Caco-2 (cell line): ENCODE measurements at regions not wholly inside any gene's neighbourhood (a gene's known extent, or its start where the extent isn't known, plus 50 kb on each side); places are given as distances from the start of the nearest gene placed in this dataset.

Experiments
- BruUV-seq: library from RNA; stranded (reverse); fragments of 400-500 nt; replicated peaks from 2 replicates; lab custom pipeline; 2021; lab: Mats Ljungman, UMichigan
- CTCF ChIA-PET: fragments of 300-600 bp; sonication (Branson Sonifier 250); formaldehyde crosslinking; loops from one replicate; lab custom pipeline; 2022; ENCODE audit warnings: antibody characterized with exemption; lab: Charles Lee
- POLR2A ChIA-PET: fragments of 300-600 bp; sonication (Branson Sonifier 250); formaldehyde crosslinking; loops from one replicate; lab custom pipeline; 2022; ENCODE audit warnings: antibody characterized with exemption; lab: Charles Lee
- DNase-seq, 2 experiments: peaks; one replicate each; pipeline versions ENCODE4 v3.0.0 to v3.0.0-alpha.2; 2020 to 2022
- H3K27me3 ChIP-seq: replicated peaks from 2 replicates; pipeline ENCODE4 v1.6.0; 2011; ENCODE audit warnings: low read length; ENCODE audit not compliant: control insufficient read depth, insufficient read depth
- H3K36me3 ChIP-seq: 2 replicates; pipeline ENCODE4 v1.5.1; 2011; ENCODE audit warnings: low read length; ENCODE audit not compliant: control insufficient read depth, insufficient read depth
- H3K4me1 ChIP-seq: fragments of 250-450 bp; sonication (Bioruptor Pico); 2 replicates; pipeline ENCODE4 v1.5.1; 2020; ENCODE audit warnings: mild to moderate bottlenecking
- H3K4me3 ChIP-seq: 2 replicates; pipeline ENCODE4 v1.5.1; 2011; ENCODE audit warnings: low read depth, mild to moderate bottlenecking, control low read depth, low read length
- H3K9me3 ChIP-seq: fragments of 250-450 bp; sonication (Bioruptor Pico); 2 replicates; pipeline ENCODE4 v1.5.1; 2020; ENCODE audit warnings: mild to moderate bottlenecking, moderate library complexity
- H3K27ac Mint-ChIP-seq: one replicate; pipeline ENCODE4 v1.8.0; 2022; ENCODE audit warnings: mixed read lengths; ENCODE audit not compliant: unreplicated experiment
- H3K27me3 Mint-ChIP-seq: one replicate; pipeline ENCODE4 v1.8.0; 2022; ENCODE audit warnings: mixed read lengths; ENCODE audit not compliant: insufficient read depth, unreplicated experiment
- H3K36me3 Mint-ChIP-seq: one replicate; pipeline ENCODE4 v1.8.0; 2022; ENCODE audit warnings: mild to moderate bottlenecking, mixed read lengths; ENCODE audit not compliant: insufficient read depth, unreplicated experiment
- H3K4me1 Mint-ChIP-seq: one replicate; pipeline ENCODE4 v1.8.0; 2022; ENCODE audit warnings: low read depth, mixed read lengths; ENCODE audit not compliant: unreplicated experiment
- H3K4me3 Mint-ChIP-seq: one replicate; pipeline ENCODE4 v1.8.0; 2022; ENCODE audit warnings: mild to moderate bottlenecking, moderate library complexity, mixed read lengths; ENCODE audit not compliant: unreplicated experiment
- H3K9me3 Mint-ChIP-seq: one replicate; pipeline ENCODE4 v1.8.0; 2022; ENCODE audit warnings: mixed read lengths; ENCODE audit not compliant: unreplicated experiment
- CTCF ChIP-seq, 2 experiments: fragments of 200-600 bp in 1 of 2; IDR thresholded peaks; 1 replicate in 1 of 2; 2 replicates in 1 of 2; pipeline versions ENCODE4 v1.5.1 to v1.8.0; 2011 to 2022; ENCODE audit warnings: antibody characterized with exemption in 1 of 2, control low read depth in 1 of 2, inconsistent platforms in 1 of 2, low read depth in 1 of 2, low read length in 1 of 2, mild to moderate bottlenecking in 1 of 2, moderate library complexity in 1 of 2; ENCODE audit not compliant: insufficient read depth in 1 of 2, severe bottlenecking in 1 of 2, unreplicated experiment in 1 of 2
- intact Hi-C: fragments of 100-400 bp; cut with micrococcal nuclease; formaldehyde crosslinking; loops from one replicate; pipeline ENCODE4 v1.10.0; 2022; ENCODE audit not compliant: unreplicated experiment

GRCh38 chr22:47543447-47543846, 781.0 kb downstream of the TBC1D22A start:
- peaks cover 16% of the 10 kb centered on the region for H3K27me3 Mint-ChIP-seq
- no peak overlapping the region for H3K4me3 Mint-ChIP-seq
- Histone ChIP-seq H3K36me3 (no peaks in the 10 kb centered on the region), H3K27me3 (no peaks in the 10 kb centered on the region), H3K4me3 (no peak overlapping the region), H3K9me3 (no peaks in the 10 kb centered on the region), H3K4me1 (no peaks in the 10 kb centered on the region)
- DNase-seq = no peak
- intact Hi-C loops = no loop called here
- CTCF ChIA-PET = no interaction called here
- no peaks in the 10 kb centered on the region for H3K9me3 Mint-ChIP-seq
- TF ChIP-seq CTCF (IDR thresholded peaks at IDR 0.05; ENCODE audit: insufficient read depth in 1 of 2, low read depth in 1 of 2, low read length in 1 of 2, severe bottlenecking in 1 of 2, unreplicated experiment in 1 of 2) = no peak
- BruUV-seq = no TSS peak
- no peaks in the 10 kb centered on the region for H3K4me1 Mint-ChIP-seq
- POLR2A ChIA-PET = no interaction called here
- peaks cover 5% of the 10 kb centered on the region for H3K36me3 Mint-ChIP-seq
- H3K27ac Mint-ChIP-seq = no peak overlapping the region

GRCh38 chr22:47540011-47540410, 777.6 kb downstream of the TBC1D22A start:
- Histone ChIP-seq H3K27me3 (no peaks in the 10 kb centered on the region), H3K36me3 (no peaks in the 10 kb centered on the region), H3K4me3 (no peak overlapping the region), H3K4me1 (no peaks in the 10 kb centered on the region), H3K9me3 (no peaks in the 10 kb centered on the region)
- ChIA-PET POLR2A (no interaction called here), CTCF (no interaction called here)
- BruUV-seq = no TSS peak
- Mint-ChIP-seq H3K4me1 (no peaks in the 10 kb centered on the region), H3K27ac (no peak overlapping the region), H3K4me3 (no peak overlapping the region), H3K27me3 (no peaks in the 10 kb centered on the region), H3K9me3 (no peaks in the 10 kb centered on the region), H3K36me3 (no peaks in the 10 kb centered on the region)
- intact Hi-C loops = no loop called here
- DNase-seq = no peak
- no peak for TF ChIP-seq CTCF (IDR thresholded peaks at IDR 0.05; ENCODE audit: insufficient read depth in 1 of 2, low read depth in 1 of 2, low read length in 1 of 2, severe bottlenecking in 1 of 2, unreplicated experiment in 1 of 2)

GRCh38 chr22:47539374-47539773, 776.9 kb downstream of the TBC1D22A start:
- Mint-ChIP-seq H3K36me3 (no peaks in the 10 kb centered on the region), H3K9me3 (no peaks in the 10 kb centered on the region), H3K4me3 (no peak overlapping the region), H3K4me1 (no peaks in the 10 kb centered on the region), H3K27ac (no peak overlapping the region), H3K27me3 (no peaks in the 10 kb centered on the region)
- Histone ChIP-seq H3K9me3 (no peaks in the 10 kb centered on the region), H3K27me3 (no peaks in the 10 kb centered on the region), H3K4me3 (no peak overlapping the region), H3K36me3 (no peaks in the 10 kb centered on the region), H3K4me1 (no peaks in the 10 kb centered on the region)
- no TSS peak for BruUV-seq
- ChIA-PET CTCF (no interaction called here), POLR2A (no interaction called here)
- intact Hi-C loops = no loop called here
- DNase-seq = no peak
- no peak for TF ChIP-seq CTCF (IDR thresholded peaks at IDR 0.05; ENCODE audit: insufficient read depth in 1 of 2, low read depth in 1 of 2, low read length in 1 of 2, severe bottlenecking in 1 of 2, unreplicated experiment in 1 of 2)
